ENCODE measurements at regions not wholly inside any gene's neighbourhood (a gene's known extent, or its start where the extent isn't known, plus 50 kb on each side); places are given as distances from the start of the nearest gene placed in this dataset.

DNA sequence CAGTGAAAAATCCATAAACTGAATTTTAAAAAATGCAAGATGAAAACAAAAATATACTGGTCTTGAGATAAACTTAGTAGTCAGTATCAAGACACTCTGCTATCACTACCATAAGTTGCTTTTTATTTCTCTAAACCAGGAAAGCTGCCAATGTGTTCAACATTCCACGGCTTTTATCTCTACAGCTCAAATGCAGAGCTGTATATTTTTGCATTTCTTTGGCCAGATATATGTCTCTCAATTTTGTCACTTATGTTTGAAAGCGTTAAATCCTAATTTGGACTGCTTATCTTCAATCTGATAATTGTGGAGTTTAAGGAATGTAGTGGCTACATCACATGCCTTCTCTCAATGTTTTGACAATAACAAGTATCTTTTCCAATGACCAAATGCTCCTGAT lies 609.5 kb downstream of the EPHA4 start:
- DNase-seq: no peak

DNA sequence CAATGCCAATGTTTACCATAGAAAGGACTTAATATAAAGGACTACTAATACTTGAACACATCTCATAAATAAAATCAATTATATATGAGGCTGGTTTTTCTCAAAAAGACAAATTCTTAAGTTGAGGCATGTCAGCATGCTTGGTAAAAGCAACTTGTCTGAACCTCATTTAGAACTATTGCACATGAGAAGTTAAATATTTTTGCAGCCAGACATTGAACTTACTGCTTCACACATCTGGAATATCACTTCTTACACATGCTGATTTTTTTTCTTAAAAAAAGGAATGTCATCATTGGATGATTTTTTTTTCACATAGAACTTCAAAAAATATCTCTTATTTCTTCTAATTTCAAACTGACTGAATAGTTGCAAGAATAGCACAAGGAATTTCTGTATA lies 609.0 kb downstream of the EPHA4 start:
- DNase-seq: no peak

GRCh38 chr2:220963930-220964329 lies 608.2 kb downstream of the EPHA4 start:
- no peak for DNase-seq

DNA sequence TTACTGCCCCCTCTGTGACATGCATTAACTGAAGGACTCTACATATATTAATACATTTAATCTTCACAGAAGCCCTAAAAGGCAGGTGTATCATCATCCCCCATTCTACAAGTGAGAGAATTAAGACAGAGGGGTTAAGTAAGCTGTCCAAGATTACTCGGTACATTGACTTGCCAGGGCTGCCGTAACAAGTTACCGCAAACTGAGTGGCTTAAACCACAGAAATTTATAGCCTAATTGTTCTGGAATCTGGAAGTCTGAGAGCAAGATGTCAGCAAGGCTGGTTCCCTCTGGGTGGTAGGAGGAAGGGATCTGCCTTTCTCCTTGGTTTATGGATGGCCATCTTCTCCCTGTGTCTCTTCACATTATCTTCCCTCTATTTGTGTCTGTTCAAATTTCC lies 605.5 kb downstream of the EPHA4 start:
- no peak for DNase-seq

DNA sequence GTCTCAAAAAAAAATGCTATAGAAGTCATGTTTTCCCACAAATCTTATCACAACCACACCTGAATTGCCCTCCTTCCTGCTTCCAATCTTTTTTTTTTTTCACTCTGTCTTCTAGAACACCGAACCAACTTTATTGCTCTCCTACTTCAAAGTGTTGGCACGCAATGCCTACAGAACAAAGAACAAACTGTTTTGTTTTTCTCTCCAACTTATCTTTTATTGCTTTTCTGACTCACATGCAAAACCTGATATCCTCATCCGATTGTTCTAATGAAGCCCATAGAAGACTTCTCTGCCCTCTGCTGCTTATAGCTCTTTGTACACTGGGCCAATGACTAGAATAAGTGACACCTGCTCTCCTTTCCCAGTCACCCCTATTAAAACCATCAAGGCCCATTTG lies 602.8 kb downstream of the EPHA4 start:
- no peak for DNase-seq

DNA sequence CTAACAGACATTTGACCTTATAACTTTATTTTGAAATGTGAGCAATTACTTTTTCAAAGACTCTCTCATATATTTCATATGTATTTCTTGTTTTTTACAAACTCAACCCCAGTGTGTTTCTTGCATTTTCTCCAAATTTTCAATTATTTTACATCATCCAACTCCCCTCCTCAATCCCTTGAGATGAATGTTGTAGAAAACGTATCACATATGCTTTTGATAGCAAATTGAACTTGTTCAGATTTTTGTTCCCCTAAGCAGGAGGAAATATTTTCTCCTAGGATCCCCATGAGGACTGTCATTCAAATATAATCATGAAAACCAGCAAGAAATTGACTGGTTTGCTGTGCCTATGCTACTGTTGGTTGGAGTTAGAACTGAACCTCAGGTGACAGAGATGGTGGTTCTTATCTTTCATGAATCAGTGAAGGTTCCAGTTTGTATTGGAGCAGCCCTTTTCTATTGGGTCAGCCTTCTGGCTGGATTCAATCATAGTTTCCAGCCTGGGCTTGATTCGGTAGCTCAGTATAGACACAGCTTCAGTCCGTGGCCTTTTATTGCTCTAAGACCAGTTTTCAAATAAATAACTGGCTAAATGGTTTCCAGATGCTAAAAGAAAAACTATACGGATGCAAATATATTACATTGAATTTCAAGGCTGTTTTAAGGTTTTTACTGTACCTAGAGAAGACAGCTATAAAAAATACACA lies 591.0 kb downstream of the EPHA4 start:
- no peak for DNase-seq

- no peak for DNase-seq
Measured at GRCh38 chr2:220981926-220982325, 590.2 kb downstream of the EPHA4 start.

DNA sequence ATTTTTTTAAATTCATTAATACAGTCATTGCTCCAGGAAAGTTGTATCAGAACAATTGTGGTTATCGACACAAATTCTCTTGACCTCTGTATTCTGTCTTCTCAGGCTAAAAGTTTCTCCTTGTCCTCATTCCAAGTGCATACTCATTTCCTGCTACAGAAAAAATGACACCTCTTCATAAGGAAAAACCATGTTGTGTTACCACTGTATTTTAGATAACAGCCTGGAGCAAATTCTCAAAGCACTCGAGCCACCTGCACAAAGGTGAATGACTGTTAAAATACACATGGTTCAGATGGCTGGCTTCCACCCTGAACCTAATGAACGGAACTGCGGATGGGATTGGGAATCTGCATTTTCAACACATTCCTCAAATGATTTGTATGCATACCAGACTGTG lies 586.5 kb downstream of the EPHA4 start:
- no peak for DNase-seq

GRCh38 chr2:220987839-220988238 lies 584.3 kb downstream of the EPHA4 start:
- DNase-seq: no peak

- no peak for DNase-seq
Measured at GRCh38 chr2:220991972-220992371, 580.1 kb downstream of the EPHA4 start.

DNA sequence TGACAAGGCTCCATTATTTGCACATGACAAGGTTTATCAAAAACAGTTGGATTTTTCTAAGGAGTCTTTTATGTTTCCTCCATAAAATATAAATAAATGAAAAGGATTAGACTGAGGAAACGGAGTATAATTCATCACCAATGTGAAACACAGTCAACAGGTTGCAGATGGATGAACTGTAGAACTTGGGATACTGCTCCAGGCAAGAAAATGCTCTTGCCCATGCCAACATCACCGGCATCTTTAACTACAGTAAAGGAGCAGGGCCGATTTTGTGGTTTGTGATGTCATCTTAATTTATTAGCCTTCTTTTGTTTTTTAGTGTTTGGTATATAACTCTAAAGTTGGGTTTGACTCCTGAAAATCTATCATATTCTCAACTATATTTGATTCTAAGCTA lies 577.3 kb downstream of the EPHA4 start:
- no peak for DNase-seq

GRCh38 chr2:220995581-220995980 lies 576.5 kb downstream of the EPHA4 start:
- no peak for DNase-seq

DNA sequence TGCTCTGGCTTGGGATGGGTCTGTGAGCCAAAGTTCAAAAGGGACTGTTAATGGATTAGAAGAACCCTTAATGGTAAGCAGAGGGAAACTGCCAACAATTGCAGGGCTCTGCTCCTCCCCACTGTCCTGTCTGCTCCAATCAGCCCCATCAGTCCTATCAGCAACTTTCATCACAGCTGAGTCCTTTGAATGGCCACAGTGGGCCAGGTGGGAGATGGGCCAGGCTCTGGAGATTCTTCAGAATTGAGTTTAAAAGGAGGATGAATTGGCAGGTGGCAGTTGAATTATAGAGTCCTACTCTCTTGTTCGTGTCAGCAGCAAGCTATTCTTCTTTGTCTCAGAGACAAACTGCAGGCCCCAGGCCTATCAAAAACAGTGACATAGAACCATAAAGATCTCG lies 573.9 kb downstream of the EPHA4 start:
- DNase-seq: no peak

GRCh38 chr2:220999356-220999755 lies 572.7 kb downstream of the EPHA4 start:
- no peak for DNase-seq

- no peak for DNase-seq
Measured at GRCh38 chr2:221001381-221001801, 570.7 kb downstream of the EPHA4 start.

DNA sequence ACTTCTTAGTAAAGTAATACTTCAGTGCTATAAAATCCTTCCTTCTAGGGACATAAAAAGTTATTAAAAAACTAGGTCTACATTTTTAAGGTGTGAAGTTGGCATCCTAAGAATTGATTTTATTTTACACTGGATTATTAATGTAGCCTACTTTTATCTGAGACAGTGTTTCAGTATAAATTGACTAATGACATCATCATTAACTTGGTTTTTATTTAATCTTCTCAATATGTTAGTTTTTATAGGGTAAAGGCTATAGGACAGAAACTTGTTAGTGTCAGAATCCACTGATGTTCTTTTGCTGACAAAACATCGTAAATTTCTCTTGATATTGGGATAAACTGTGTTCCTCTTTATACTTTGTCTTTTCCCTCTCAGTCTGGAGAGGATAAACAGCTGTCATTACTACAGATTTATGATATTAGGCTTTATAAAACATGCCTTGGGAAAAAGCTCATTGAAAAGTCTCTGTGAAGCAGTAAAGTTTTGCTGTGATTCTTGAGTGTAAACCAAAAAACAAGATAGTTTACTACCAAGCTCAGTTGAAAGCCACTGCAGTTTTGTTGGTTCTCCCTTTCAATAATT lies 569.9 kb downstream of the EPHA4 start:
- no peak for DNase-seq

DNA sequence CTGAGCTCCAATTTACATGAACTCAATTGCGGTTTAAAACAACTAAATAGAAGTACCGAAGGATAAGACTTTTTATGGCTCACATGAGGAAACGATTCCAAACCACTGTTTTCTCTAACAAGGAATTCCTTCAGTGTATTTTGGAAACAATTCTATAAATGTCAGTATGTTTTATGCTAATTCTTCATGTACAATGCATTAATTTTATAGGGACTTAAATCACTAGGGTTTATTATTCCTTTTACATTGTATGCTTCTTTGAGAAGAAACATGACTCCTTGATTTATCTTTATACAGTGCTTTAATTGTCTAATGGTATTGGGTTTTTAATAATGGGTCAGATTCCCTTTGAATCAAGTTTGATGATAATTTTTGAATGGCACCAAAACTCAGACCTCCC lies 566.8 kb downstream of the EPHA4 start:
- no peak for DNase-seq

DNA sequence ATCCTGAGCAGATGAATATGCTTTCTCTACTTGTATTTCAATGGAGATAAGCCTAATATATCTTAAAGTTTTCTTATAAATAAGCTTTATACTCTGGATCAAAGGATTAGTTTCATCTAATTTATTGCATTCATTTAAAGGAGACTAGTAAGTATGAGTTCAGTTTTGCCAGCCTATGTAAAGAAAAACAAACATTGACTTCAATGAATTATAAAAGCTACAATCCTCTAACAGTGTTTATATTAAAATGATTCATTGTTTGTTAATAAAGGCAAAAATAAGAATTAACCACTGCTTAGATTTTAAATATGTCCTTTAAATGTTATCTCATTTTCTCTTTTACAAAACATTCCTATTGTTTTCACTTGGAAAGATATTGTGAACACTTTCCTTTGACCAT lies 566.0 kb downstream of the EPHA4 start:
- no peak for DNase-seq

GRCh38 chr2:221016551-221016950 lies 555.6 kb downstream of the EPHA4 start:
- DNase-seq: no peak

- no peak for DNase-seq
Measured at GRCh38 chr2:221018262-221018661, 553.8 kb downstream of the EPHA4 start.

DNA sequence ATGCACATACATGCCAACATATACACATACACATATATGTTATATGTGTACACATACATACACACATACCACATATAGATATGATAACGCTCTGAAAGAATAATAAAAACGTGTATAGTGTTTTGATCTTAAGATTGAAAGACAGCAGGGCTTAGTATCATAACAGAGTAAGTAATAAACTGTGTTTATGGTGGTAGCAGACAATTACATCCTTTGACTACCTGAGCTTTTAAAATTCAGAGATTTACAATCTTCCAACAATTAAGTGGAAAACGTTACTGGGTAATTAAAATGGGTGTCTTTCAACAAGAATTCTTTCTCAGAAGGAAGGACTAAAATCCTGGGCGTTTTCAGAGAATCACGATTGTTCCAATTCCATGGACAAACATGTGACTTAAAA lies 552.4 kb downstream of the EPHA4 start:
- no peak for DNase-seq

GRCh38 chr2:221022554-221022953 lies 549.5 kb downstream of the EPHA4 start:
- no peak for DNase-seq

- DNase-seq: no peak
Measured at GRCh38 chr2:221025398-221025797, 546.7 kb downstream of the EPHA4 start.

GRCh38 chr2:221034026-221034701 lies 537.9 kb downstream of the EPHA4 start:
- DNase-seq: no peak

- DNase-seq: no peak
Measured at GRCh38 chr2:221034973-221035372, 537.1 kb downstream of the EPHA4 start.

Measured in CD4-positive, alpha-beta T cell treated with Interleukin-17A for 1 hour (primary cell).